SK-N-SH (cell line): ENCODE measurements at regions not wholly inside any gene's neighbourhood (a gene's known extent, or its start where the extent isn't known, plus 50 kb on each side); places are given as distances from the start of the nearest gene placed in this dataset.

Source experiments
- CTCF ChIA-PET: fragments of 300-600, 350-600 bp; formaldehyde crosslinking; extraction: SDS; loops from one replicate; lab custom pipeline; 2021; lab: Yijun Ruan, JAX
- POLR2A ChIA-PET: fragments of 350-600 bp; sonication (Branson Sonifier 250); formaldehyde crosslinking; extraction: SDS; loops from one replicate; lab custom pipeline; 2020; ENCODE audit warnings: antibody characterized with exemption, inconsistent platforms; lab: Yijun Ruan, JAX
- DNase-seq: peaks from one replicate; pipeline ENCODE4 v3.0.0; 2012
- H2AFZ ChIP-seq: fragments of 200-600 bp; sonication (generic); 2 replicates; pipeline ENCODE4 v1.8.1; 2016; ENCODE audit warnings: antibody characterized with exemption, mild to moderate bottlenecking, low read depth
- H3F3A ChIP-seq: fragments of 200-600 bp; sonication (generic); replicated peaks from 2 replicates; pipeline ENCODE3; 2016; ENCODE audit warnings: antibody characterized with exemption, mild to moderate bottlenecking; ENCODE audit not compliant: insufficient read depth
- H3K27ac ChIP-seq, 2 experiments: fragments of 200-500 bp in 1 of 2; fragments of 200-600 bp in 1 of 2; sonication (Bioruptor generic) in 1 of 2; sonication (generic), shearing (Covaris generic) in 1 of 2; 2 replicates each; pipeline versions ENCODE4 v1.5.1 to v1.6.1; 2014 to 2016; ENCODE audit warnings: low read depth in 2 of 2, inconsistent platforms in 1 of 2, low read length in 1 of 2, mild to moderate bottlenecking in 1 of 2, mixed read lengths in 1 of 2
- H3K27me3 ChIP-seq: fragments of 200-600 bp; sonication (generic), shearing (Covaris generic); 2 replicates; pipeline ENCODE4 v1.6.1; 2016; ENCODE audit warnings: mixed run types; ENCODE audit not compliant: insufficient read depth
- H3K36me3 ChIP-seq, 2 experiments: fragments of 200-500 bp in 1 of 2; fragments of 200-600 bp in 1 of 2; sonication (Bioruptor generic) in 1 of 2; sonication (generic) in 1 of 2; replicated peaks in 1 of 2; 2 replicates each; pipeline versions ENCODE3 to v1.5.1; 2014 to 2016; ENCODE audit warnings: low read length in 1 of 2, mild to moderate bottlenecking in 1 of 2; ENCODE audit not compliant: insufficient read depth in 2 of 2, control insufficient read depth in 1 of 2
- H3K4me1 ChIP-seq, 2 experiments: fragments of 200-500 bp in 1 of 2; fragments of 200-600 bp in 1 of 2; sonication (Bioruptor generic) in 1 of 2; sonication (generic), shearing (Covaris generic) in 1 of 2; 2 replicates each; pipeline versions ENCODE4 v1.5.1 to v1.6.1; 2014 to 2016; ENCODE audit warnings: low read depth in 1 of 2, low read length in 1 of 2, mixed run types in 1 of 2; ENCODE audit not compliant: insufficient read depth in 2 of 2, control insufficient read depth in 1 of 2
- H3K4me2 ChIP-seq: fragments of 200-600 bp; sonication (generic), shearing (Covaris generic); 2 replicates; pipeline ENCODE4 v1.6.1; 2017; ENCODE audit warnings: mixed run types
- H3K4me3 ChIP-seq, 2 experiments: fragments of 200-500 bp in 1 of 2; fragments of 200-600 bp in 1 of 2; sonication (Bioruptor generic) in 1 of 2; sonication (generic), shearing (Covaris generic) in 1 of 2; 2 replicates each; pipeline versions ENCODE4 v1.5.1 to v1.8.1; 2014 to 2016; ENCODE audit warnings: low read depth in 2 of 2, inconsistent platforms in 1 of 2, low read length in 1 of 2, mild to moderate bottlenecking in 1 of 2, mixed read lengths in 1 of 2, moderate library complexity in 1 of 2
- H3K79me2 ChIP-seq: fragments of 200-600 bp; sonication (generic); 2 replicates; pipeline ENCODE4 v1.8.1; 2017; ENCODE audit warnings: mild to moderate bottlenecking; ENCODE audit not compliant: insufficient read depth
- H3K9ac ChIP-seq: fragments of 200-600 bp; sonication (generic); 2 replicates; pipeline ENCODE4 v1.6.1; 2017; ENCODE audit warnings: mixed run types
- H3K9me2 ChIP-seq: fragments of 200-600 bp; sonication (generic); 2 replicates; pipeline ENCODE4 v1.6.1; 2017; ENCODE audit warnings: mixed run types
- H3K9me3 ChIP-seq: fragments of 200-600 bp; sonication (generic); 2 replicates; pipeline ENCODE4 v1.6.1; 2017; ENCODE audit warnings: mixed run types, mild to moderate bottlenecking, moderate library complexity
- H4K20me1 ChIP-seq: fragments of 200-600 bp; sonication (generic); 2 replicates; pipeline ENCODE4 v1.6.1; 2017; ENCODE audit warnings: mild to moderate bottlenecking, mixed run types; ENCODE audit not compliant: insufficient read depth
- CHD2 ChIP-seq: fragments of 150-350 bp; IDR thresholded peaks from 2 replicates; pipeline ENCODE4 v1.6.1; 2018; ENCODE audit warnings: low read length; ENCODE audit not compliant: partially characterized antibody
- CTCF ChIP-seq: fragments of 200-600 bp; sonication (generic); IDR thresholded peaks from 2 replicates; pipeline ENCODE4 v1.6.1; 2017; ENCODE audit warnings: antibody characterized with exemption, mild to moderate bottlenecking, moderate library complexity
- ELF1 ChIP-seq: IDR thresholded peaks from 2 replicates; pipeline ENCODE4 v1.4.0; 2012
- MEF2A ChIP-seq: IDR thresholded peaks from 2 replicates; pipeline ENCODE4 v1.4.0; 2012; ENCODE audit warnings: low read depth, borderline replicate concordance
- RCOR1 ChIP-seq: fragments of 150-350 bp; IDR thresholded peaks from 2 replicates; pipeline ENCODE4 v1.6.1; 2017; ENCODE audit warnings: antibody characterized with exemption, low read length
- RXRA ChIP-seq: IDR thresholded peaks from 2 replicates; pipeline ENCODE4 v1.4.0; 2012; ENCODE audit warnings: low read depth, mild to moderate bottlenecking, borderline replicate concordance
- SIN3A ChIP-seq: IDR thresholded peaks from 2 replicates; pipeline ENCODE4 v1.6.1; 2012; ENCODE audit warnings: low read depth, mild to moderate bottlenecking, low read length, moderate library complexity, borderline replicate concordance
- USF1 ChIP-seq: IDR thresholded peaks from 2 replicates; pipeline ENCODE4 v1.4.0; 2012; ENCODE audit warnings: low read depth, borderline replicate concordance
- WGBS: methylation state at CpG from one replicate; pipeline ENCODE4 v1.1.6; 2017; ENCODE audit warnings: low lambda C conversion rate; 5-methylcytosine and 5-hydroxymethylcytosine counted together
- TF ChIP-seq, protein P1 (sequence below): IDR thresholded peaks from 2 replicates; pipeline ENCODE4 v1.4.0; 2012; ENCODE audit warnings: low read depth, borderline replicate concordance
- TF ChIP-seq, protein P2 (sequence below): IDR thresholded peaks from 2 replicates; pipeline ENCODE4; 2012
- TF ChIP-seq, protein P3 (sequence below): fragments of 150-350 bp; IDR thresholded peaks from 2 replicates; pipeline ENCODE4 v1.6.1; 2016; ENCODE audit warnings: mild to moderate bottlenecking, low read depth, low read length

DNA sequence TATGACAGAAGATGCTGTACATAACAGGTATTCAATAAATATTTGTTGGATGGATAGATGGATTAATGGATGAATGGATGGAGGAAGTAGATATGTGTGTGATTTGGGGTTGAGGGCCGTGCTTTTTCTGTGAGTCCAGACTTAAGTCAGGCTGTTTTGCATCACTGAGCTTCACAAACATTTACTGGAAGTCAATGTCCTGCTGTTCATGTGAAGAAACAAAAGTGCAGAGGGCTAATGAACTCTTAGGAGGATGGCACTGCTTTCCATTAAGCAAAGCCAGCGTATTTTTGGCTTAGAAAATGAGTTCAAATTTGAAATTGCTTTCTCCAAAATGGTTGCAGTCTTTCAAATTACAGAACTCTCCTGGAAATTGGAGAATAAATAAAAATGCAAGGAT is 260.6 kb upstream of the SASH1 start:
- H3K79me2 ChIP-seq = no peaks in the 10 kb centered on the region
- no peak for DNase-seq
- H2AFZ ChIP-seq = no peak overlapping the region
- TF ChIP-seq CTCF (no peak), RXRA (no peak), ELF1 (no peak), CHD2 (no peak), MEF2A (no peak)
- TF ChIP-seq, protein P1, sequence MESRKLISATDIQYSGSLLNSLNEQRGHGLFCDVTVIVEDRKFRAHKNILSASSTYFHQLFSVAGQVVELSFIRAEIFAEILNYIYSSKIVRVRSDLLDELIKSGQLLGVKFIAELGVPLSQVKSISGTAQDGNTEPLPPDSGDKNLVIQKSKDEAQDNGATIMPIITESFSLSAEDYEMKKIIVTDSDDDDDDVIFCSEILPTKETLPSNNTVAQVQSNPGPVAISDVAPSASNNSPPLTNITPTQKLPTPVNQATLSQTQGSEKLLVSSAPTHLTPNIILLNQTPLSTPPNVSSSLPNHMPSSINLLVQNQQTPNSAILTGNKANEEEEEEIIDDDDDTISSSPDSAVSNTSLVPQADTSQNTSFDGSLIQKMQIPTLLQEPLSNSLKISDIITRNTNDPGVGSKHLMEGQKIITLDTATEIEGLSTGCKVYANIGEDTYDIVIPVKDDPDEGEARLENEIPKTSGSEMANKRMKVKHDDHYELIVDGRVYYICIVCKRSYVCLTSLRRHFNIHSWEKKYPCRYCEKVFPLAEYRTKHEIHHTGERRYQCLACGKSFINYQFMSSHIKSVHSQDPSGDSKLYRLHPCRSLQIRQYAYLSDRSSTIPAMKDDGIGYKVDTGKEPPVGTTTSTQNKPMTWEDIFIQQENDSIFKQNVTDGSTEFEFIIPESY = no peak
- TF ChIP-seq, protein P2, sequence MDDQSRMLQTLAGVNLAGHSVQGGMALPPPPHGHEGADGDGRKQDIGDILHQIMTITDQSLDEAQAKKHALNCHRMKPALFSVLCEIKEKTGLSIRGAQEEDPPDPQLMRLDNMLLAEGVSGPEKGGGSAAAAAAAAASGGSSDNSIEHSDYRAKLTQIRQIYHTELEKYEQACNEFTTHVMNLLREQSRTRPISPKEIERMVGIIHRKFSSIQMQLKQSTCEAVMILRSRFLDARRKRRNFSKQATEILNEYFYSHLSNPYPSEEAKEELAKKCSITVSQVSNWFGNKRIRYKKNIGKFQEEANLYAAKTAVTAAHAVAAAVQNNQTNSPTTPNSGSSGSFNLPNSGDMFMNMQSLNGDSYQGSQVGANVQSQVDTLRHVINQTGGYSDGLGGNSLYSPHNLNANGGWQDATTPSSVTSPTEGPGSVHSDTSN = no peak
- H3K36me3 ChIP-seq = no peaks in the 10 kb centered on the region
- no peaks in the 10 kb centered on the region for H3K4me1 ChIP-seq
- no peaks in the 10 kb centered on the region for H3K9me3 ChIP-seq
- H3K27me3 ChIP-seq = no peaks in the 10 kb centered on the region
- no peaks in the 10 kb centered on the region for H3F3A ChIP-seq
- H3K9ac ChIP-seq = no peak overlapping the region
- POLR2A ChIA-PET = no interaction called here
- H3K27ac ChIP-seq = no peak overlapping the region
- H3K4me3 ChIP-seq = no peak overlapping the region
- H3K9me2 ChIP-seq = no peaks in the 10 kb centered on the region
- no peaks in the 10 kb centered on the region for H4K20me1 ChIP-seq
- WGBS = 0% methylated on average over 2 of the region's 2 CpGs
- CTCF ChIA-PET = no interaction called here
- H3K4me2 ChIP-seq = no peak overlapping the region

GRCh38 chr6:148082696-148083095 is 259.9 kb upstream of the SASH1 start:
- H3K79me2 ChIP-seq = no peaks in the 10 kb centered on the region
- no peaks in the 10 kb centered on the region for H4K20me1 ChIP-seq
- H3K4me1 ChIP-seq = no peaks in the 10 kb centered on the region
- H2AFZ ChIP-seq = no peak overlapping the region
- H3K9me3 ChIP-seq = no peaks in the 10 kb centered on the region
- TF ChIP-seq SIN3A (no peak), USF1 (no peak), RCOR1 (no peak)
- TF ChIP-seq, protein P3, sequence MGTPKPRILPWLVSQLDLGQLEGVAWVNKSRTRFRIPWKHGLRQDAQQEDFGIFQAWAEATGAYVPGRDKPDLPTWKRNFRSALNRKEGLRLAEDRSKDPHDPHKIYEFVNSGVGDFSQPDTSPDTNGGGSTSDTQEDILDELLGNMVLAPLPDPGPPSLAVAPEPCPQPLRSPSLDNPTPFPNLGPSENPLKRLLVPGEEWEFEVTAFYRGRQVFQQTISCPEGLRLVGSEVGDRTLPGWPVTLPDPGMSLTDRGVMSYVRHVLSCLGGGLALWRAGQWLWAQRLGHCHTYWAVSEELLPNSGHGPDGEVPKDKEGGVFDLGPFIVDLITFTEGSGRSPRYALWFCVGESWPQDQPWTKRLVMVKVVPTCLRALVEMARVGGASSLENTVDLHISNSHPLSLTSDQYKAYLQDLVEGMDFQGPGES = no peak
- H3K4me3 ChIP-seq = no peak overlapping the region
- H3K27me3 ChIP-seq = no peaks in the 10 kb centered on the region
- no peaks in the 10 kb centered on the region for H3K9me2 ChIP-seq
- no peak for DNase-seq
- H3K4me2 ChIP-seq = no peak overlapping the region
- ChIA-PET CTCF (no interaction called here), POLR2A (no interaction called here)
- H3K9ac ChIP-seq = no peak overlapping the region
- H3F3A ChIP-seq = no peaks in the 10 kb centered on the region
- no peaks in the 10 kb centered on the region for H3K36me3 ChIP-seq
- H3K27ac ChIP-seq = no peak overlapping the region
- WGBS = 22% methylated on average over 2 of the region's 2 CpGs
